BJ (cell line): ENCODE measurements at regions not wholly inside any gene's neighbourhood (a gene's known extent, or its start where the extent isn't known, plus 50 kb on each side); places are given as distances from the start of the nearest gene placed in this dataset.

Experiments
- CTCF ChIA-PET: fragments of 350-600 bp; formaldehyde crosslinking; extraction: SDS; loops from one replicate; lab custom pipeline; 2021; ENCODE audit warnings: antibody characterized with exemption, inconsistent platforms; lab: Yijun Ruan, JAX
- POLR2A ChIA-PET: fragments of 300-600 bp; sonication (Branson Sonifier 250); formaldehyde crosslinking; extraction: SDS; loops from one replicate; lab custom pipeline; 2021; ENCODE audit warnings: antibody characterized with exemption; lab: Charles Lee
- DNase-seq: peaks from one replicate; pipeline ENCODE4 v3.0.0-alpha.2; 2011; ENCODE audit warnings: low read depth
- H3K27me3 ChIP-seq: 2 replicates; pipeline ENCODE4 v1.6.0; 2011; ENCODE audit warnings: low read length; ENCODE audit not compliant: control insufficient read depth, insufficient read depth
- H3K36me3 ChIP-seq: 2 replicates; pipeline ENCODE4 v1.5.1; 2011; ENCODE audit warnings: low read length; ENCODE audit not compliant: control insufficient read depth, insufficient read depth
- H3K4me3 ChIP-seq: 2 replicates; pipeline ENCODE4 v1.5.1; 2011; ENCODE audit warnings: low read depth, mild to moderate bottlenecking, control low read depth, low read length
- CTCF ChIP-seq: IDR thresholded peaks from 2 replicates; pipeline ENCODE4 v1.5.1; 2011; ENCODE audit warnings: low read depth, mild to moderate bottlenecking, control low read depth, inconsistent platforms, low read length, moderate library complexity; ENCODE audit not compliant: insufficient read depth

GRCh38 chr13:58919551-58919950 is 1244.2 kb downstream of the DIAPH3 start:
- CTCF ChIA-PET, result no interaction called here
- H3K36me3 ChIP-seq, result no peaks in the 10 kb centered on the region
- DNase-seq, result no peak

GRCh38 chr13:58921129-58921528 is 1242.6 kb downstream of the DIAPH3 start:
- Histone ChIP-seq H3K36me3 (no peaks in the 10 kb centered on the region), H3K4me3 (no peak overlapping the region), H3K27me3 (no peaks in the 10 kb centered on the region)
- ChIA-PET CTCF (no interaction called here), POLR2A (no interaction called here)
- TF ChIP-seq CTCF, result no peak
- no peak for DNase-seq

More at GRCh38 chr13:58919551-58919950, 1244.2 kb downstream of the DIAPH3 start:
- Histone ChIP-seq H3K27me3 (no peaks in the 10 kb centered on the region), H3K4me3 (no peak overlapping the region)
- no peak for TF ChIP-seq CTCF
- POLR2A ChIA-PET, result no interaction called here

- POLR2A ChIA-PET, result no interaction called here
- CTCF ChIA-PET, result no interaction called here
- no peak for DNase-seq
- Histone ChIP-seq H3K36me3 (no peaks in the 10 kb centered on the region), H3K4me3 (no peak overlapping the region), H3K27me3 (no peaks in the 10 kb centered on the region)
- no peak for TF ChIP-seq CTCF
Measured at GRCh38 chr13:58926858-58927257, 1236.9 kb downstream of the DIAPH3 start.

- Histone ChIP-seq H3K36me3 (no peaks in the 10 kb centered on the region), H3K4me3 (no peak overlapping the region), H3K27me3 (no peaks in the 10 kb centered on the region)
- no peak for TF ChIP-seq CTCF
- POLR2A ChIA-PET, result no interaction called here
- CTCF ChIA-PET, result no interaction called here
- no peak for DNase-seq
Measured at GRCh38 chr13:58933475-58933874, 1230.3 kb downstream of the DIAPH3 start.

GRCh38 chr13:58935689-58936088 is 1228.0 kb downstream of the DIAPH3 start:
- no peak for DNase-seq
- ChIA-PET CTCF (interaction anchor here (1.0 kb wide), 1 partner anchor 43 kb away, joined by 3 read pairs; no protein-coding TSS in a partner anchor), POLR2A (no interaction called here)
- no peak overlapping the region for H3K4me3 ChIP-seq
- no peak for TF ChIP-seq CTCF
- no peaks in the 10 kb centered on the region for H3K36me3 ChIP-seq
- H3K27me3 ChIP-seq, result no peaks in the 10 kb centered on the region
